ENCODE measurements at regions not wholly inside any gene's neighbourhood (a gene's known extent, or its start where the extent isn't known, plus 50 kb on each side); places are given as distances from the start of the nearest gene placed in this dataset.

DNA sequence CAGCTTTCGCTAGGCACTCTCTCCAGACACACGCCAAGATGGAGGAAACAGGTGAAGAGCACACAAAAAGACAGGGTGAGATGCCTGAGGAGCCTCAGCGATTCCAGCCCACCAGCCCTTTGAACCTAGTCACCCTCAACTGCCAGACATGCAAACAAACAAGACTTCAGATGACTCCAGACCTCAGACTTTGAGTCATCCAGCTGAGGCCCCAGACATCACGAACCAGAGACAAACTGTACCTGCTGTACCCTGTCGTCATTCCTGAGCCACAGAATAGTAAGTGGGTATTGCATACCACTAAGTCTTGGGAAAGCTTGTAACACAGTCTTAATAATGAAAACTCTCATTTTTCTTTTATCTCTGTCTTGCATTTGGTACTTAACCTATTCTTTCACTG is 126.6 kb upstream of the LSM8 start:
- no peak overlapping the region for H3K4me3 Mint-ChIP-seq (ENCODE audit: unreplicated experiment)
- H3K27me3 ChIP-seq (ENCODE audit: insufficient read depth, low read length) = no peaks in the 10 kb centered on the region

DNA sequence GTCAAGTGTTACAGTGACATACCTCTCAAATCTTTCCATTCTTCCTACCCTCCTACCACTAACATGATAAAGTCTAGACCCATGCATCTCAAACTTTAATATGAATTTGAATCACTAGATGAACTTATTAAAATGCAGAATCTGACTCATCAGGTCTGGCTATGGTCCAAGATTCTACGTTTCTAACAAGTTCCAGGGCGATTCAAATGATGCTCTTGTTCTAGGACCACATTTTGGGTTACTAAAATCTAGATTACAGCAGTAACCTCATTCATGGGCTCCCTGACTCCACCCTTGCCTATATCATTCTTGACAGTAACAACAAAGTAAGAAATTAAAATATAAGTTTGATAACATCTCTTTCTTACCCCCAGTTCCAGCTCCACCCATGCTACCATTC is 124.8 kb upstream of the LSM8 start:
- Histone ChIP-seq H3K4me2 (ENCODE audit: low read length) (no peak overlapping the region), H2AFZ (ENCODE audit: low read depth, low read length) (no peak overlapping the region), H3K36me3 (ENCODE audit: insufficient read depth, low read length) (no peaks in the 10 kb centered on the region), H3K27me3 (ENCODE audit: insufficient read depth, low read length) (no peaks in the 10 kb centered on the region), H4K20me1 (ENCODE audit: insufficient read depth, low read length) (no peaks in the 10 kb centered on the region), H3K27ac (ENCODE audit: low read depth, low read length) (no peak overlapping the region), H3K4me1 (ENCODE audit: insufficient read depth, low read length) (no peaks in the 10 kb centered on the region), H3K79me2 (ENCODE audit: insufficient read depth, low read length) (no peaks in the 10 kb centered on the region), H3K9me3 (ENCODE audit: insufficient read depth, low read depth, low read length) (no peaks in the 10 kb centered on the region), H3K4me3 (ENCODE audit: insufficient read depth, low read depth, low read length) (no peak overlapping the region), H3K9ac (ENCODE audit: low read length) (no peak overlapping the region)
- H3K4me1 Mint-ChIP-seq (ENCODE audit: low read depth, unreplicated experiment) = peaks cover 13% of the 10 kb centered on the region
- no peak overlapping the region for H3K27ac Mint-ChIP-seq (ENCODE audit: unreplicated experiment)
- no peaks in the 10 kb centered on the region for H3K9me3 Mint-ChIP-seq (ENCODE audit: unreplicated experiment)
- no peak overlapping the region for H3K4me3 Mint-ChIP-seq (ENCODE audit: unreplicated experiment)
- no peaks in the 10 kb centered on the region for H3K36me3 Mint-ChIP-seq (ENCODE audit: low read depth, unreplicated experiment)
- H3K27me3 Mint-ChIP-seq (ENCODE audit: low read depth, unreplicated experiment) = no peaks in the 10 kb centered on the region
- TF ChIP-seq, protein P1, sequence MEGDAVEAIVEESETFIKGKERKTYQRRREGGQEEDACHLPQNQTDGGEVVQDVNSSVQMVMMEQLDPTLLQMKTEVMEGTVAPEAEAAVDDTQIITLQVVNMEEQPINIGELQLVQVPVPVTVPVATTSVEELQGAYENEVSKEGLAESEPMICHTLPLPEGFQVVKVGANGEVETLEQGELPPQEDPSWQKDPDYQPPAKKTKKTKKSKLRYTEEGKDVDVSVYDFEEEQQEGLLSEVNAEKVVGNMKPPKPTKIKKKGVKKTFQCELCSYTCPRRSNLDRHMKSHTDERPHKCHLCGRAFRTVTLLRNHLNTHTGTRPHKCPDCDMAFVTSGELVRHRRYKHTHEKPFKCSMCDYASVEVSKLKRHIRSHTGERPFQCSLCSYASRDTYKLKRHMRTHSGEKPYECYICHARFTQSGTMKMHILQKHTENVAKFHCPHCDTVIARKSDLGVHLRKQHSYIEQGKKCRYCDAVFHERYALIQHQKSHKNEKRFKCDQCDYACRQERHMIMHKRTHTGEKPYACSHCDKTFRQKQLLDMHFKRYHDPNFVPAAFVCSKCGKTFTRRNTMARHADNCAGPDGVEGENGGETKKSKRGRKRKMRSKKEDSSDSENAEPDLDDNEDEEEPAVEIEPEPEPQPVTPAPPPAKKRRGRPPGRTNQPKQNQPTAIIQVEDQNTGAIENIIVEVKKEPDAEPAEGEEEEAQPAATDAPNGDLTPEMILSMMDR (IDR thresholded peaks at IDR 0.05; ENCODE audit: insufficient read depth, low read depth, low read length) = no peak
- no peak for TF ChIP-seq EZH2 (IDR thresholded peaks at IDR 0.05; ENCODE audit: insufficient read depth, low read length)
- no peak for FAIRE-seq
- no peak for DNase-seq (ENCODE audit: low read depth)

More for the DNA sequence above, 126.6 kb upstream of the LSM8 start:
- Histone ChIP-seq H3K4me2 (ENCODE audit: low read length) (no peak overlapping the region), H3K4me1 (ENCODE audit: insufficient read depth, low read length) (no peaks in the 10 kb centered on the region), H3K79me2 (ENCODE audit: insufficient read depth, low read length) (no peaks in the 10 kb centered on the region), H3K36me3 (ENCODE audit: insufficient read depth, low read length) (no peaks in the 10 kb centered on the region), H3K4me3 (ENCODE audit: insufficient read depth, low read depth, low read length) (no peak overlapping the region), H3K9me3 (ENCODE audit: insufficient read depth, low read depth, low read length) (no peaks in the 10 kb centered on the region), H3K27ac (ENCODE audit: low read depth, low read length) (no peak overlapping the region), H2AFZ (ENCODE audit: low read depth, low read length) (no peak overlapping the region), H3K9ac (ENCODE audit: low read length) (no peak overlapping the region), H4K20me1 (ENCODE audit: insufficient read depth, low read length) (no peaks in the 10 kb centered on the region)
- no peak for TF ChIP-seq EZH2 (IDR thresholded peaks at IDR 0.05; ENCODE audit: insufficient read depth, low read length)
- TF ChIP-seq, protein P1 (IDR thresholded peaks at IDR 0.05; ENCODE audit: insufficient read depth, low read depth, low read length) = no peak
- H3K27me3 Mint-ChIP-seq (ENCODE audit: low read depth, unreplicated experiment) = no peaks in the 10 kb centered on the region
- DNase-seq (ENCODE audit: low read depth) (no peak), FAIRE-seq (no peak)
- H3K4me1 Mint-ChIP-seq (ENCODE audit: low read depth, unreplicated experiment) = peaks cover 14% of the 10 kb centered on the region
- H3K36me3 Mint-ChIP-seq (ENCODE audit: low read depth, unreplicated experiment) = no peaks in the 10 kb centered on the region
- no peaks in the 10 kb centered on the region for H3K9me3 Mint-ChIP-seq (ENCODE audit: unreplicated experiment)
- peak overlapping the region; percentile 11 for H3K27ac Mint-ChIP-seq (ENCODE audit: unreplicated experiment)

DNA sequence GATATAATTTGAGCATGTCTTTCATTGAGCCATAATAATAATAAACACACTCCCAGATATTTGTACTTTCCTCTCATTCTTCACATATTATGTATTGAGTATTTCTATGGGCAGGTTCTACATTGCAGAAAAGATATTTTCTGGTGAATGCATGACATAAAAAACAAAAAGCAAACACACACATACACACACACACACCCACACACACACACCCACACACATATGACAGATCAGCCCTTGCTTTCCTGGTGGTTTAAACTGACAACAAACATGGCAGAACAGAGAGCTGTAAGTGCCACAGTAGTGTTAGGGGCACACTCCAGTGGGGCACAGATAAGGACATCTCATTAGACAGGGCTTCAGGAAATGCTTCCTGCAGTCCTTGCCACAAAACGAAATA is 123.3 kb upstream of the LSM8 start:
- no peaks in the 10 kb centered on the region for H3K36me3 ChIP-seq (ENCODE audit: insufficient read depth, low read length)
- no peaks in the 10 kb centered on the region for H3K27me3 ChIP-seq (ENCODE audit: insufficient read depth, low read length)
- H3K4me3 ChIP-seq (ENCODE audit: insufficient read depth, low read depth, low read length) = no peak overlapping the region
- no peak for FAIRE-seq
- H3K9me3 ChIP-seq (ENCODE audit: insufficient read depth, low read depth, low read length) = no peaks in the 10 kb centered on the region
- H3K9ac ChIP-seq (ENCODE audit: low read length) = no peak overlapping the region
- H2AFZ ChIP-seq (ENCODE audit: low read depth, low read length) = no peak overlapping the region
- TF ChIP-seq EZH2 (IDR thresholded peaks at IDR 0.05; ENCODE audit: insufficient read depth, low read length) = no peak
- TF ChIP-seq, protein P1 (IDR thresholded peaks at IDR 0.05; ENCODE audit: insufficient read depth, low read depth, low read length) = no peak
- no peaks in the 10 kb centered on the region for H4K20me1 ChIP-seq (ENCODE audit: insufficient read depth, low read length)
- Mint-ChIP-seq H3K4me1 (ENCODE audit: low read depth, unreplicated experiment) (peaks cover 13% of the 10 kb centered on the region), H3K27me3 (ENCODE audit: low read depth, unreplicated experiment) (no peaks in the 10 kb centered on the region), H3K36me3 (ENCODE audit: low read depth, unreplicated experiment) (no peaks in the 10 kb centered on the region), H3K4me3 (ENCODE audit: unreplicated experiment) (no peak overlapping the region), H3K27ac (ENCODE audit: unreplicated experiment) (no peak overlapping the region), H3K9me3 (ENCODE audit: unreplicated experiment) (no peaks in the 10 kb centered on the region)
- no peaks in the 10 kb centered on the region for H3K4me1 ChIP-seq (ENCODE audit: insufficient read depth, low read length)
- no peaks in the 10 kb centered on the region for H3K79me2 ChIP-seq (ENCODE audit: insufficient read depth, low read length)
- no peak overlapping the region for H3K27ac ChIP-seq (ENCODE audit: low read depth, low read length)
- H3K4me2 ChIP-seq (ENCODE audit: low read length) = no peak overlapping the region
- DNase-seq (ENCODE audit: low read depth) = no peak

Data from astrocyte (in vitro differentiated cells and primary cell).